GM18519 (cell line): ENCODE measurements at regions not wholly inside any gene's neighbourhood (a gene's known extent, or its start where the extent isn't known, plus 50 kb on each side); places are given as distances from the start of the nearest gene placed in this dataset.
"Not testable (repeated sequence)": the region's sequence is repeated elsewhere in the genome, so short reads cannot be mapped to it uniquely, and the experiment has no call there.

ENCODE experiments used
- ATAC-seq: cut with Tn5 transposase; IDR thresholded peaks from one replicate; pipeline ENCODE4 v1.9.1; 2021; ENCODE audit warnings: mild to moderate bottlenecking, moderate library complexity; ENCODE audit not compliant: unreplicated experiment, low FRiP score

- ATAC-seq: peak; percentile 65
Measured at GRCh38 chr15:38002883-38003477, 68.5 kb downstream of the TMCO5A start.

DNA sequence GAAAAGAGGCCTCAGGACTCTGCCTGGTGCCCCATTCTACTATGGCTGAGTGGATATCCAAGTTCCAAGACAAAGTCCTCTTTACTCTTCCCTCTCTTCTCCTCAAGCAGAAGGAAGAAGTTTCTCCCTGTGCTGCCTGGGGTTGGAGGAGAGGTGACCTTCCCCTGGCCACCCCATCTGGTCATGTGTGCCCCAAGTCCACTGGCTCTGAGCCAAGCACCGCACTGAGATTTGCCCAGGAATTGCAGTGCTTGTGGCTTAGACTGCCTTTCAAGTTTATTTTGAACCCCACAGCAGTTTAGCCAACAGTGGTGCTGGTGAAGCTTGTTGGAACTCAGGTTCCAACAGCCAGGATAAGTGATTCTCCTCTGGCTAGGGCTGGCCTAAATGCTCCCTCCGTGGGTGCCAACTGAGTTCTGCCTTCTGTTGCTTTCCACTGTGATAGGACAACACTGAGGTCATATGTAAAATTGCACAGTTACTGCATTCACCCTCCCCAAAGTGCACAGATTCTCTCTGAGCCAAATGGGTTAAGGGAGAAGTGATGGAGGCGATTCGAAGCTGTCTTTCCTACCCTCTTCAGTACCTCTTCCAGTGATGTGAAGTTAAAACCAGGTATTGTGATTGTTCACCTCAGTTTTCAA is 69.9 kb downstream of the TMCO5A start:
- ATAC-seq: no peak

DNA sequence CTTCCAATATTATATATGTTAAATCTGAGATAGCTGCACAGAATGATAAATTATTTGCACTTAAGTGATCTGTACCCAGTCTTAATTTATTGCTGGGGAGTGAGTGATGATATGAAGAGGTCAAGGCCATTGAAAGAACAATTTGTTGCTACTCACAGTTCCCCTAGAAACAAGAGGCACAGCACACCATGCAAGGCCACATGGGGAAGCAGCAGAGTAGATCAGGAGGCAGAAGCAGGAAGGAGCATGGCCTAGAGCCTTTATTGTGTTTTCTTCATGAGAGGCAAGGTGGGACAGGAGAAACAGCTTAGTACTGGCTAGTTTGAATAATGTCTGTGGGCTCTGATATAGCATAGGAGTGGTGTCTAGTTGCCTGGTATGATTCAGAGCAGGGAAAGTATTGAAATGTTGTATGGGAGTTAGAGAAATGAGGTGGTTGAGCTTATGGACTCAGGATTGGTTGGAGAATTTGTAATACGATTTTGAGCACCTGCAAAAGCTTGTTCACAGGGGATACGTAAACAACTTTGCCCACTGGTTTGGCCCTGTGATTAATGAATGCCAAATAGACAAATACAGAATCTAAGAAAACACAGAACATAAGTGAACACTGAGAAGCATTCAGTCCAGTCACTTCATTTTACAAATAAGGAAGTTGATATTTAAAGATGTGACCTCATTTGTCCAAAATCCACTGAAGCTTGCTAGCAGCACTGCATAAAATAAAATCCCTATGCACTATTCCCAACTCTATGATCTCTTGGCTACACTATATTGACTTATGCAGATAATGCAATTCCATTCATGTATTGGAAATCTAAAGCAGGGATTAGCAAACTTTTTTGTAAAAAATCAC is 71.7 kb downstream of the TMCO5A start:
- no peak for ATAC-seq

DNA sequence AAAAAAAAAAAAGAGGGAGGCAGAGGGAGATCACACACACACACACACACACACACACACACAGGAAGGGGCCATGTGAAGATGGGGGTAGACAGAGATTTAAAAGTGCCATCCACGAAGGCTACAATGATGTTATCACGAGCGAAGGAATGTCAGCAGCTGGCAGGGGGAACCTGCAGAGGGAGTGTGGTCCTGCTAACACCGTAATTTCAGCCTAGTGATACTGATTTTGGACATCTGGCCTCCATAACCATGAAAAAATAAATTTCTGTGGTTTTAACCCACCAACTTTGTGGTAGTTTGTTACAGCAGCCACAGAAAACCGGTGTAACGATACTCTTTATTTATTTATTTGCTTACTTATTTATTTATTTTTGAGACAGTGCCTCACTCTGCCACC is 76.0 kb downstream of the TMCO5A start:
- no peak for ATAC-seq

DNA sequence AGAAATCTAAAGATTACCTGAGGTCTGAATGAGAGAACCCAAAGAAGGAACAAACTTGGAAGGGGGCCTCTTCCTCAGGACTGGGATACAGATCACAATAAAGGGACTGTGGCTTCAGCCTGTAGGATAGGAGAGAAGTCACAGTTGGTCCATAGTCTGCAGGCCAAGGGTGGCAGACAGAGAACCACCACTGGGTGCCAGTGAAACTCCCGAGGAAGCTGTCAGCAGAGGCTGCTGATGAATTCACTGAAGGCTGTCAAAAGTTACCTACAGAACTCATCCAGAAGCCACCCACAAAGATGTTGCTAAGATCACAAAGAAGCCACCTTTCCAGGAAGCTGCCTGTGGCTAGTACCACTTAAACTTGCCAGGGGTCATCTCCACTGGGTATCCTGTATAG is 78.5 kb downstream of the TMCO5A start:
- ATAC-seq: no peak

DNA sequence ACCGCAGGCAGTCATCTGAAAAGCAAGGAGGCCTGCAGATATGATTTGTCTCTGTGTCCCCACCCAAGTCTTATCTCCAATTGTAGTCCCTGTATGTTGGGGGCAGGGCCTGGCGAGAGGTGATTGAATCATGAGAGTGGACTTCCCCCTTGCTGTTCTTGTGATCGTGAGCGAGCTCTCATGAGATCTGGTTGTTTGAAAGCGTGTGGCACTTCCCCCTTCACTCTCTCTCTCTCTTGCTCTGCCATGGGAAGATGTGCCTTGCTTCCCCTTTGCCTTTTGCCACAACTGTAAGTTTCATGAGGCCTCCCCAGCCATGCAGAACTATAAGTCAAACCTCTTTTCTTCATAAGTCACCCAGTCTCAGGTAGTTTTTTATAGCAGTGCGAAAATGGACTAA is 83.3 kb downstream of the TMCO5A start:
- ATAC-seq: no peak

- ATAC-seq: no peak
Measured at GRCh38 chr15:38019066-38019465, 84.6 kb downstream of the TMCO5A start.

DNA sequence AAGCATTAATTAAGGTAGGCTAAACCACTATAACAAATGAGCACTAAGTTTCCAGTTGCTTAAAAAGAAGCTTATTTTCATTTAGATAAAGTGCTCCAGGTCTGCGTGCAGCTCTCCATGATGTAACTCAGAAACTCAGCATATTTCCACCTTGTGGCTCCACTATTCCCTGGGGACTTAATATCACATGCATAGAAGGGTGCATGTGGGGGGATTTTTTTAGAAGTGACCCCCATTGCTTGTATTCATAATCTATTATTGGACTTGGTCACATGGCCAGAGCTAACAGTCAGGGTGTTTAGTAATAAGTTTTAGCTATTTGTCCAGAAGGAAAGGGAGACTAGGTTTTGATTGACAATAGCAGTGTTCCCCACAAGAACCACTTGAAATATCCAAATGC is 86.8 kb downstream of the TMCO5A start:
- ATAC-seq: no peak

- no peak for ATAC-seq
Measured at GRCh38 chr15:38024293-38025091, 90.1 kb downstream of the TMCO5A start.

DNA sequence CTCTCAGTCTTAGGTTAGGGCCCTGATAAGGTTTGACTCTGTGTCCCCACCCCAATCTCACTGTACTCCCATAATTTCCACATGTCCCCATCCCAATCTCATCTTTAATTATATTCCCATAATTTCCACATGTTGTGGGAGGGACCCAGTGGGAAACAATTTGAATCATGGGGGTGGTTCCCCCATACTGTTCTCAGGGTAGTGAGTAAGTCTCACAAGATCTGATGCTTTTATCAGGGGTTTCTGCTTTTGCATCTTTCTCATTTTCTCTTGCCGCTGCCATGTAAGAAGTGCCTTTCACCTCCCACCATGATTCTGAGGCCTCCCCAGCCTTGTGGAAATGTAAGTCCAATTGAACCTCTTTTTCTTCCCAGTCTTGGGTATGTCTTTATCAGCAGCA is 91.2 kb downstream of the TMCO5A start:
- ATAC-seq: not testable (repeated sequence)

DNA sequence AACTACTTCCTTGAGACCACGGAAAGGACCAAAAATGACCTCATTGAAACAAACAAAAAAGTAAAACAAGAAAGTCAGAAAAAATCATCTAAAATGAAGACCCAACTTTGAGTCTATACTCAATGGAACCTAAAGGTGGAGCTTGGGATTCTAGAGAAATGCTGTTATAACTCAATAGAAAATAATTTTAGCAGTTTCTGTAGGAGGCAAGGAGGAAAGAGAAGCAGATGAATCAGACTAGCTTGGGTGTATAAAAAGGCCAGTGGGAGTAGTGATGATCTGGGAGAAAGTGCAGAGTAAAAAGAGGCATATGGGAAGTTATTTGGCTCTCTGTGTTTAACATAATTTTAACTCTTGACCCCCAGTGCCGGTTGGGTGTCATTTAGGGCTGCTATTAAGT is 94.4 kb downstream of the TMCO5A start:
- ATAC-seq: no peak

- ATAC-seq: no peak
Measured at GRCh38 chr15:38029736-38030135, 95.3 kb downstream of the TMCO5A start.

- no peak for ATAC-seq
Measured at GRCh38 chr15:38030609-38031008, 96.2 kb downstream of the TMCO5A start.

DNA sequence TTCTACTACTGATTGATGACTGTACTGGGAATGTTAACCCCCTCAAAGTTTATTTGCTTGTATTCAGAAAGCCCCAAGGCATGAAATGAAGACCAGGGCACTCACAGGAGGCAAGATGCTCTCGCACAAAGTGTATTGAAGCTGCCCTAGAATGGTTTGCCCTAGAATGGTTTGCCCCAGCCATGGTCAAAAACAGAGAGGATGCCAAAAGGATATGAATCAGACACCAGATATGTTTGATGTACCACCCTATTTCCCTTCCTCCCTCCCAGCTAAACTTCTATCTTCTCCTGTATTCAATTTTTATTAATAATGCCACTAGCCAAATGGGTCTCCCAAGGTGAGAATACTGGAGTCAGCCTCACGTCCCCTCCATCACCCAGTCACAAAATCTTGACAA is 101.3 kb downstream of the TMCO5A start:
- ATAC-seq: no peak

DNA sequence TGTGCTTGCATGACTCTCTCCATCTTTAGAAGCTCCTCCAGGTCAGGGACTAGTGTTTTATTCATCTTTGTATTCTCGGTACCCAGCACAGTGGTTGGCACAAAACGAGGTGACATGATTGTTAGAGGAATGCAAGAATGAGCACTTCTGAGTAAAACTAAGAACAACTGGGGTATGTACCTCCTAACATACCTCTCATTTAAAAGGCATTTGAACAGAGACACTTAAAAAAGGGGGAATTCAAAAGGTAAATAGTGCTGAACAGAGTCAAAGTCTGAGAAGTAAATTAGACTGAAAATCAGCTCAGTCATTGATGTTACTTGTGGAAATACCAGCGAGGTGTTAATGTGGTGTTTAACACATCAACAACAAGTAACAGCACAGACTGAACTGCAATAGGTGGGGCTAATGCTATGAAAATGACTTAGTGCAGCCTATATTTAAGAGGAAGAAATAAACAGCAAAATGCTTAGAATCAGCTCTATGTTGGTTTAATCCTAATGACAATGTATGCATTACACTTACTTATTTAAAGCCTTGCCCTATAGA is 102.4 kb downstream of the TMCO5A start:
- ATAC-seq: no peak

- ATAC-seq: no peak
Measured at GRCh38 chr15:38038659-38039442, 104.4 kb downstream of the TMCO5A start.

DNA sequence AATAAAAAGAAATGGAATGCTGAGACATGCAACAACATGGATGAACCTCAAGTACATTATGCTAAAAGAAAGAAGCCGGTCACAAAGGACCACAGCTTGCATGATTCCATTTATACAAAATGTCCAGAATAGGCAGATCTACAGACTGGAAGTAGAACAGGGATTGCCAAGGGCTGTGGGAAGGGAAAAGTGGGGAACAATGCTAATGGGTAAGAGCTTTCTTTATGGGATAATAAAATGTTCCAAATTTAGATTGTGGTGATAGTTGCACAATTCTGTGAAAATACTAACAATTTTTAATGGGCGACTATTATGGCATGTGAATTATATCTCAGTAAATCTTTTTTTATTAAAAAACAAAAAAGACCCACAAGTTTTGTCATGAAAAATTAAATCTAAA is 106.2 kb downstream of the TMCO5A start:
- ATAC-seq: no peak

DNA sequence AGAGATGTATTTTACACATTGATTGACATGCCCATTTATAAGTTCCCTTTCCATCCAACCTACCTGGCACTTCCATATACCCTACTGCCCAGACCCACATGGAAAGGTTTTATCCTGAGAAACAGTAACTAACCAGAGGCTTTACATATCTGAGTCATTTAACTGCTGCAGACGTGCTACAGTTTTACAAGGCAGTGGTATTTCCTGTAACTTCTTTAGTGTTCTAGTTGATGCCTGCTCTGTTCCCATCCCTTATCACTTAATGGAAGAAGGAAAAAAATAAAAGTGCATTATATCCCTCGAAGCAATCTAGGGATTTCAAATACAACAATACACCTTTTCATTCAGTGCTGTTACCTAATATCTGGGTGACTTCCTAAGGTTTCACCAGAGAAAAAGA is 107.1 kb downstream of the TMCO5A start:
- ATAC-seq: no peak

- ATAC-seq: no peak
Measured at GRCh38 chr15:38042211-38042610, 107.8 kb downstream of the TMCO5A start.
